ENCODE measurements at regions not wholly inside any gene's neighbourhood (a gene's known extent, or its start where the extent isn't known, plus 50 kb on each side); places are given as distances from the start of the nearest gene placed in this dataset.

DNA sequence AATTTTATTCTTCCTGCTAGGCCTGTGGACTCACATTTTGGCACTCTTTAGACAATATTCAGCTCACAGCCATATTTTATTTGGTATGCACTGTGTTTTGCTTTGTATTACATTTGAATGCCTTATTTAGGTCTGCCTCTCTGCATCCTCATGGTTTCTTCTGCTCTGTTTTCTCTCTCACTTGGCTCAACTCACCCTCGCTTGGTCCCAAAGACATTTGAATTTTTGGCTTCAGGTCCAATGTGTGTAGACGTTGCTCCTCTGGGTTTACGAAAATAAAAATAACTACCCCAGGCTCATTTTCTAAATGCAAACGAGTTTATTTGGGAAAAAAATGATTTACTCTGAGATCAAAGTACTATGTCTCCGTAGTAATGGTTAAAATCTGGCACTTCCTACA is 91.1 kb upstream of the REG3A start:
- TF ChIP-seq CTCF (conservative IDR thresholded peaks at IDR 0.05; ENCODE audit: low read length): no peak
- TF ChIP-seq EZH2phosphoT487 (IDR thresholded peaks at IDR 0.05; ENCODE audit: borderline replicate concordance): no peak
